Activated CD4-positive, CD25-positive, alpha-beta regulatory T cell treated with anti-CD3 and anti-CD28 coated beads, Interleukin-2, amount 50 U/mL, for 72 hours (primary cell): ENCODE measurements at regions not wholly inside any gene's neighbourhood (a gene's known extent, or its start where the extent isn't known, plus 50 kb on each side); places are given as distances from the start of the nearest gene placed in this dataset.

Experiments
- DNase-seq: peaks from one replicate; pipeline ENCODE4 v3.0.0; 2021

- DNase-seq: no peak
Measured at GRCh38 chr2:144848423-144848822, 328.5 kb upstream of the ZEB2 start.

- no peak for DNase-seq
Measured at GRCh38 chr2:144847347-144848080, 327.6 kb upstream of the ZEB2 start.

- no peak for DNase-seq
Measured at GRCh38 chr2:144836635-144837350, 316.9 kb upstream of the ZEB2 start.

GRCh38 chr2:144835634-144836350, 315.9 kb upstream of the ZEB2 start:
- no peak for DNase-seq

- DNase-seq: no peak
Measured at GRCh38 chr2:144834998-144835633, 315.2 kb upstream of the ZEB2 start.

- no peak for DNase-seq
Measured at GRCh38 chr2:144834363-144834762, 314.4 kb upstream of the ZEB2 start.

GRCh38 chr2:144833075-144833637, 313.2 kb upstream of the ZEB2 start:
- DNase-seq: no peak

GRCh38 chr2:144832048-144832447, 312.1 kb upstream of the ZEB2 start:
- no peak for DNase-seq

GRCh38 chr2:144830543-144830942, 310.6 kb upstream of the ZEB2 start:
- DNase-seq: no peak

GRCh38 chr2:144827404-144827803, 307.5 kb upstream of the ZEB2 start:
- DNase-seq: no peak

GRCh38 chr2:144826105-144826504, 306.2 kb upstream of the ZEB2 start:
- no peak for DNase-seq

GRCh38 chr2:144825331-144826020, 305.6 kb upstream of the ZEB2 start:
- no peak for DNase-seq

- DNase-seq: no peak
Measured at GRCh38 chr2:144824306-144825080, 304.6 kb upstream of the ZEB2 start.

GRCh38 chr2:144822966-144823365, 303.0 kb upstream of the ZEB2 start:
- no peak for DNase-seq

GRCh38 chr2:144812288-144812687, 292.4 kb upstream of the ZEB2 start:
- DNase-seq: no peak

- DNase-seq: no peak
Measured at GRCh38 chr2:144801766-144802165, 281.8 kb upstream of the ZEB2 start.

- DNase-seq: no peak
Measured at GRCh38 chr2:144801325-144801724, 281.4 kb upstream of the ZEB2 start.

GRCh38 chr2:144798989-144799388, 279.1 kb upstream of the ZEB2 start:
- no peak for DNase-seq

- DNase-seq: no peak
Measured at GRCh38 chr2:144798034-144798433, 278.1 kb upstream of the ZEB2 start.

- DNase-seq: no peak
Measured at GRCh38 chr2:144796936-144797335, 277.0 kb upstream of the ZEB2 start.

GRCh38 chr2:144796164-144796563, 276.2 kb upstream of the ZEB2 start:
- DNase-seq: no peak

- DNase-seq: no peak
Measured at GRCh38 chr2:144785253-144785652, 265.3 kb upstream of the ZEB2 start.
